Chondrocyte (in vitro differentiated cells): ENCODE measurements at regions not wholly inside any gene's neighbourhood (a gene's known extent, or its start where the extent isn't known, plus 50 kb on each side); places are given as distances from the start of the nearest gene placed in this dataset.
"Not testable (repeated sequence)": the region's sequence is repeated elsewhere in the genome, so short reads cannot be mapped to it uniquely, and the experiment has no call there.

ENCODE experiments used
- DNase-seq: peaks from one replicate; pipeline ENCODE4 v3.0.0; 2021; ENCODE audit warnings: mixed read lengths, low spot score
- H3K27ac Mint-ChIP-seq: one replicate; pipeline ENCODE4 v1.8.0; 2021; ENCODE audit warnings: mild to moderate bottlenecking, moderate library complexity, mixed read lengths; ENCODE audit not compliant: unreplicated experiment
- H3K27me3 Mint-ChIP-seq: 2 replicates; pipeline ENCODE4 v1.8.0; 2021; ENCODE audit warnings: low read depth, mixed read lengths
- H3K36me3 Mint-ChIP-seq: 2 replicates; pipeline ENCODE4 v1.8.0; 2021; ENCODE audit warnings: low read depth, mixed read lengths
- H3K4me1 Mint-ChIP-seq: 2 replicates; pipeline ENCODE4 v1.8.0; 2021; ENCODE audit warnings: low read depth, mild to moderate bottlenecking, mixed read lengths
- H3K4me3 Mint-ChIP-seq: one replicate; pipeline ENCODE4 v1.8.0; 2021; ENCODE audit warnings: mild to moderate bottlenecking, moderate library complexity, mixed read lengths; ENCODE audit not compliant: unreplicated experiment
- H3K9me3 Mint-ChIP-seq: 2 replicates; pipeline ENCODE4 v1.8.0; 2021; ENCODE audit warnings: low read depth, mixed read lengths
- CTCF ChIP-seq: fragments of 200-600 bp; sonication (generic); IDR thresholded peaks from 2 replicates; pipeline ENCODE4 v1.5.0; 2021; ENCODE audit warnings: antibody characterized with exemption, mild to moderate bottlenecking, moderate library complexity

GRCh38 chr17:21573961-21574610 lies 118.2 kb upstream of the KCNJ18 start:
- Mint-ChIP-seq H3K9me3 (peaks cover 7% of the 10 kb centered on the region), H3K4me3 (no peak overlapping the region), H3K36me3 (no peaks in the 10 kb centered on the region), H3K4me1 (no peaks in the 10 kb centered on the region), H3K27ac (no peak overlapping the region), H3K27me3 (peaks cover 5% of the 10 kb centered on the region)
- DNase-seq = no peak
- TF ChIP-seq CTCF = no peak

DNA sequence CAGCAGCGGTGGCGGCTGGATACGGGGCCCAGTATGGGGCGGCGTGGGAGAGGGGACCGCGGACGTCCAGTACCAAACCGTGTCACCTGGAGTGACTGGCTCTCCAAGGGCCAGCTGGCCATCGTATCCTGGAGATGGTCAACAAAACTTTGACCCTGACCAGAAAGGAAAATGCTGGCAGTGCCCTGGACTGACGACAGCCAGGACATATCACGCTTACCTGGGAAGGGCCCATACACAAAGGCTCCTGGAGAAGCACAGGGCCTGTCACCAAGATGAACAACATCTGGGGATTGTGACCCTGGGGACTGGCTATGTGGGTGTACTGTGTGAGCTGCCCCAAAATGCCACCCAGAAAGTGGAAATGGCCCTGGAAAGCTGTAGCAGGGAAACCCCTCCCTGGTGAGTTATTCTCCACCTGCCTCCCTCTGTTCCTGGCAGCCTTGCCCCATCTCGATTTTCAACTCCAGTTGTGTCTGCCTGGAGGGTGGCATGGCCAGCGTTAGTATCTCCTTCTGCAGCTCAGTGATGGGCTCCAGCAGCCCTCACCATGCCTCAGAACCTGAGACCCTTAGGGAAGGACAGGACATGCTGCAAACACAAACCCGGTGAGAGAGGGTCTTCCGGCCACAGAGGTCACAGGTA lies 117.6 kb upstream of the KCNJ18 start:
- not testable (repeated sequence) for DNase-seq, H3K36me3 Mint-ChIP-seq, H3K4me1 Mint-ChIP-seq, H3K4me3 Mint-ChIP-seq, H3K9me3 Mint-ChIP-seq, H3K27ac Mint-ChIP-seq, H3K27me3 Mint-ChIP-seq

- H3K9me3 Mint-ChIP-seq, H3K4me1 Mint-ChIP-seq, DNase-seq, H3K27me3 Mint-ChIP-seq, H3K27ac Mint-ChIP-seq, H3K36me3 Mint-ChIP-seq, H3K4me3 Mint-ChIP-seq: not testable (repeated sequence)
Observed at GRCh38 chr17:21578783-21579182, 113.5 kb upstream of the KCNJ18 start.

- no peaks in the 10 kb centered on the region for H3K4me1 Mint-ChIP-seq
- H3K36me3 Mint-ChIP-seq = no peaks in the 10 kb centered on the region
- TF ChIP-seq CTCF = no peak
- H3K27ac Mint-ChIP-seq = no peak overlapping the region
- no peak for DNase-seq
- peaks cover 6% of the 10 kb centered on the region for H3K27me3 Mint-ChIP-seq
- no peak overlapping the region for H3K4me3 Mint-ChIP-seq
- H3K9me3 Mint-ChIP-seq = no peaks in the 10 kb centered on the region
Observed at GRCh38 chr17:21592774-21593173, 99.5 kb upstream of the KCNJ18 start.

- not testable (repeated sequence) for H3K4me3 Mint-ChIP-seq, H3K9me3 Mint-ChIP-seq, H3K27ac Mint-ChIP-seq, H3K27me3 Mint-ChIP-seq, H3K4me1 Mint-ChIP-seq, DNase-seq, H3K36me3 Mint-ChIP-seq
Observed at GRCh38 chr17:21593452-21594105, 98.7 kb upstream of the KCNJ18 start.

- no peak for TF ChIP-seq CTCF
- no peaks in the 10 kb centered on the region for H3K36me3 Mint-ChIP-seq
- DNase-seq = no peak
- no peaks in the 10 kb centered on the region for H3K4me1 Mint-ChIP-seq
- H3K4me3 Mint-ChIP-seq = no peak overlapping the region
- H3K27ac Mint-ChIP-seq = no peak overlapping the region
- no peaks in the 10 kb centered on the region for H3K9me3 Mint-ChIP-seq
- H3K27me3 Mint-ChIP-seq = peaks cover 12% of the 10 kb centered on the region
Observed at GRCh38 chr17:21595086-21595485, 97.2 kb upstream of the KCNJ18 start.
